DND-41 (cell line): ENCODE measurements at regions not wholly inside any gene's neighbourhood (a gene's known extent, or its start where the extent isn't known, plus 50 kb on each side); places are given as distances from the start of the nearest gene placed in this dataset.

ENCODE experiments used
- ATAC-seq: fragments of 200-7000 bp; cut with Tn5 transposase; 3 replicates; pipeline ENCODE4 v1.9.1; 2021; ENCODE audit warnings: low read depth; ENCODE audit not compliant: insufficient read depth
- DNase-seq: peaks from one replicate; pipeline ENCODE4 v3.0.0-alpha.2; 2020
- H2AFZ ChIP-seq: 2 replicates; pipeline ENCODE4 v1.6.0; 2012; ENCODE audit warnings: low read depth, low read length
- H3K27ac ChIP-seq: 2 replicates; pipeline ENCODE4 v1.5.1; 2012; ENCODE audit warnings: low read length, inconsistent platforms
- H3K27me3 ChIP-seq: fragments of 200-600 bp; sonication (generic); 2 replicates; pipeline ENCODE4 v1.6.0; 2012; ENCODE audit warnings: low read length, mild to moderate bottlenecking, inconsistent platforms; ENCODE audit not compliant: insufficient read depth, poor library complexity
- H3K36me3 ChIP-seq: 2 replicates; pipeline ENCODE4 v1.5.1; 2012; ENCODE audit warnings: low read length, inconsistent platforms; ENCODE audit not compliant: insufficient read depth
- H3K4me1 ChIP-seq: 2 replicates; pipeline ENCODE4 v1.5.1; 2012; ENCODE audit warnings: mild to moderate bottlenecking, low read length; ENCODE audit not compliant: insufficient read depth
- H3K4me2 ChIP-seq: 2 replicates; pipeline ENCODE4 v1.6.0; 2012; ENCODE audit warnings: mild to moderate bottlenecking, moderate library complexity, low read length, inconsistent platforms; ENCODE audit not compliant: insufficient read depth
- H3K4me3 ChIP-seq, 2 experiments: fragments of 200-600 bp in 1 of 2; shearing (Covaris generic) in 1 of 2; 2 replicates each; pipeline ENCODE4 v1.5.1; 2012 to 2016; ENCODE audit warnings: inconsistent platforms in 2 of 2, low read length in 2 of 2, mild to moderate bottlenecking in 2 of 2, low read depth in 1 of 2, moderate library complexity in 1 of 2
- H3K79me2 ChIP-seq: 2 replicates; pipeline ENCODE4 v1.6.0; 2012; ENCODE audit warnings: low read length, inconsistent platforms; ENCODE audit not compliant: insufficient read depth
- H3K9ac ChIP-seq: 2 replicates; pipeline ENCODE4 v1.6.0; 2012; ENCODE audit warnings: low read depth, mild to moderate bottlenecking, inconsistent platforms, low read length, moderate library complexity
- H3K9me3 ChIP-seq: 2 replicates; pipeline ENCODE4 v1.5.1; 2012; ENCODE audit warnings: low read length, moderate library complexity, mild to moderate bottlenecking, inconsistent platforms; ENCODE audit not compliant: insufficient read depth, severe bottlenecking
- H4K20me1 ChIP-seq: 2 replicates; pipeline ENCODE4 v1.6.0; 2012; ENCODE audit warnings: low read length; ENCODE audit not compliant: insufficient read depth
- EZH2 ChIP-seq: IDR thresholded peaks from 3 replicates; pipeline ENCODE4 v1.6.1; 2012; ENCODE audit warnings: borderline replicate concordance, low read depth, mild to moderate bottlenecking, moderate library complexity, low read length, inconsistent platforms; ENCODE audit not compliant: severe bottlenecking
- TF ChIP-seq, protein P1 (sequence below): IDR thresholded peaks from 2 replicates; pipeline ENCODE4 v1.5.1; 2012; ENCODE audit warnings: borderline replicate concordance, low read length, moderate library complexity, mild to moderate bottlenecking; ENCODE audit not compliant: poor library complexity, severe bottlenecking; ENCODE audit errors: extremely low read depth

DNA sequence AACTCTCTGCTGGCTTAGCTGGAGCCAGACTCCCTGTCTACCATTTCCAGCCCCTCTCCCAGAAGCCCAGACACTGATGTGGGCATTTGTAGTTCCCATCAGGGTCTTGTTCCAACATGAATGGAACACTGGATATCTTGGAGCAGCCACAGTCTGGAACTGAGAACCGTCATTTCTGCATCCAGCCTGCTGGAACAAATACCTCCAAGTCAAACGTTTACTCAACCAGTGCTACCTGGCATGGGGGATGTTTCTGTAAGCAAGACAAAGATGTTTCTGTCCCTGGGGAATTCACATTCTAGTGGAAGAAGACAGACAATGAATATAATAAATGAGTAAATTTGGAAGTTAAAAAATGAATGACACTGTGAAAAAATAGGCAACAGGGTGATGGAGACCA is 70.8 kb upstream of the ZNF438 start:
- Histone ChIP-seq H3K27me3 (no peaks in the 10 kb centered on the region), H2AFZ (no peak overlapping the region), H3K4me2 (no peak overlapping the region), H3K9me3 (no peaks in the 10 kb centered on the region), H3K79me2 (peaks cover 19% of the 10 kb centered on the region), H3K9ac (peak overlapping the region; percentile 41; the same call in 1 of the 2 replicates), H3K27ac (peak overlapping the region; percentile 98), H3K4me1 (peaks cover 87% of the 10 kb centered on the region), H3K36me3 (no peaks in the 10 kb centered on the region), H3K4me3 (no peak overlapping the region), H4K20me1 (no peaks in the 10 kb centered on the region)
- no peak for TF ChIP-seq EZH2
- TF ChIP-seq, protein P1, sequence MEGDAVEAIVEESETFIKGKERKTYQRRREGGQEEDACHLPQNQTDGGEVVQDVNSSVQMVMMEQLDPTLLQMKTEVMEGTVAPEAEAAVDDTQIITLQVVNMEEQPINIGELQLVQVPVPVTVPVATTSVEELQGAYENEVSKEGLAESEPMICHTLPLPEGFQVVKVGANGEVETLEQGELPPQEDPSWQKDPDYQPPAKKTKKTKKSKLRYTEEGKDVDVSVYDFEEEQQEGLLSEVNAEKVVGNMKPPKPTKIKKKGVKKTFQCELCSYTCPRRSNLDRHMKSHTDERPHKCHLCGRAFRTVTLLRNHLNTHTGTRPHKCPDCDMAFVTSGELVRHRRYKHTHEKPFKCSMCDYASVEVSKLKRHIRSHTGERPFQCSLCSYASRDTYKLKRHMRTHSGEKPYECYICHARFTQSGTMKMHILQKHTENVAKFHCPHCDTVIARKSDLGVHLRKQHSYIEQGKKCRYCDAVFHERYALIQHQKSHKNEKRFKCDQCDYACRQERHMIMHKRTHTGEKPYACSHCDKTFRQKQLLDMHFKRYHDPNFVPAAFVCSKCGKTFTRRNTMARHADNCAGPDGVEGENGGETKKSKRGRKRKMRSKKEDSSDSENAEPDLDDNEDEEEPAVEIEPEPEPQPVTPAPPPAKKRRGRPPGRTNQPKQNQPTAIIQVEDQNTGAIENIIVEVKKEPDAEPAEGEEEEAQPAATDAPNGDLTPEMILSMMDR = no peak
- ATAC-seq = no peak
- DNase-seq = no peak

DNA sequence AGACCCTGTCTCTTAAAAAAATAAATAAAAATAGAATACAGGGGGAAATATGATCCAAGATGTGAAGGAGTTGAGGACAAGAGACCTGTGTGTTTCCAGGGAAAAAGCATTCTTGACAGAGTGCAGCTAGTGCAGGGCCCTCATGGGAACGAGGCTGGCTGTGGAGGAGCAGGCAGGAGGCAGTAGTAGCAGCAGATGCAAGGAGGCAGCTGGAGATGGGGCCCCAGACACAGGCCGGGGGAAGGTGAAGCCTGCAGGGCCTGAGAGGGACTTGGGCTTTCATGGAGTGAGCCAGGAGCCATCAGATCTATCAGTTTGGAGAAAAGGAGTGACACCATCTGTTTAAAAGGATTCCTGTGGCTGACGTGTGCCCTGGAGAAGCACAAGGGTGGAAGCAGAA is 71.4 kb upstream of the ZNF438 start:
- Histone ChIP-seq H3K9me3 (no peaks in the 10 kb centered on the region), H3K4me2 (no peak overlapping the region), H3K27ac (peak overlapping the region; percentile 98), H3K4me3 (no peak overlapping the region), H3K36me3 (no peaks in the 10 kb centered on the region), H3K79me2 (peaks cover 19% of the 10 kb centered on the region), H2AFZ (peak overlapping the region; percentile 3; the same call in 1 of the 2 replicates), H3K9ac (peak overlapping the region; percentile 41), H3K4me1 (peaks cover 80% of the 10 kb centered on the region), H3K27me3 (no peaks in the 10 kb centered on the region), H4K20me1 (no peaks in the 10 kb centered on the region)
- no peak for TF ChIP-seq EZH2
- TF ChIP-seq, protein P1 = peak; percentile 50
- peak; percentile 57 for DNase-seq
- ATAC-seq = peak; percentile 61

DNA sequence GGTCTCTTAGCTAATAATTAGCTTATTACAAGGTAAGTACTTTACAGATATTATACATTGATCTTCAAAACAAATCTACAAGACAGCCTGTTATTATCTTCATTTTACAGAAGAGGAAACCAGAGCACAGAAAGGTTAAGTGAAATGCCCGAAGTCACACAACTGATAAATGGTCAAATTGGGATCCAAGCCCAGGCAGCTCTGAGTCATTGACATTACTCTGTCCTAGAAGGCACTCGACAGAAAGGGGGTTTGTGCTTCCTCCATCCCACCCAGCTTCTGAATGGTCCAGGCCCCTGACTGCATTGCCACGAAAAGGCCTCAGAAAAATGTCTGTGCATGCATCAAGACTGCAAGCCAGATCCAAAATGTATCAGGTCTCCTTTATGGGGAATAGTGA is 81.3 kb upstream of the ZNF438 start:
- Histone ChIP-seq H3K36me3 (peaks cover 7% of the 10 kb centered on the region; the same call in 1 of the 2 replicates), H4K20me1 (no peaks in the 10 kb centered on the region), H3K27ac (no peak overlapping the region), H3K4me1 (peaks cover 9% of the 10 kb centered on the region; the same call in 1 of the 2 replicates), H3K9me3 (peaks cover 10% of the 10 kb centered on the region), H3K27me3 (no peaks in the 10 kb centered on the region), H3K4me2 (no peak overlapping the region), H3K79me2 (no peaks in the 10 kb centered on the region), H3K9ac (no peak overlapping the region), H2AFZ (no peak overlapping the region), H3K4me3 (no peak overlapping the region)
- TF ChIP-seq, protein P1 = no peak
- TF ChIP-seq EZH2 = no peak
- ATAC-seq = no peak
- no peak for DNase-seq
